SK-N-SH (cell line): ENCODE measurements at regions not wholly inside any gene's neighbourhood (a gene's known extent, or its start where the extent isn't known, plus 50 kb on each side); places are given as distances from the start of the nearest gene placed in this dataset.

ENCODE experiments used
- EP300 ChIP-seq, 2 experiments: IDR thresholded peaks; 2 replicates each; pipeline versions ENCODE4 v1.4.0 to v1.6.1; 2012; ENCODE audit warnings: borderline replicate concordance in 1 of 2, low read depth in 1 of 2, low read length in 1 of 2
- GABPA ChIP-seq: IDR thresholded peaks from 2 replicates; pipeline ENCODE4 v1.4.0; 2012; ENCODE audit warnings: low read depth, mild to moderate bottlenecking
- POLR2AphosphoS5 ChIP-seq: IDR thresholded peaks from 2 replicates; pipeline ENCODE4 v1.6.1; 2012; ENCODE audit warnings: low read depth, low read length
- RCOR1 ChIP-seq: fragments of 150-350 bp; IDR thresholded peaks from 2 replicates; pipeline ENCODE4 v1.6.1; 2017; ENCODE audit warnings: antibody characterized with exemption, low read length
- RFX5 ChIP-seq: IDR thresholded peaks from 2 replicates; pipeline ENCODE4 v1.6.1; 2012; ENCODE audit warnings: mild to moderate bottlenecking, improper control_type of control experiment, low read length
- RXRA ChIP-seq: IDR thresholded peaks from 2 replicates; pipeline ENCODE4 v1.4.0; 2012; ENCODE audit warnings: low read depth, mild to moderate bottlenecking, borderline replicate concordance
- TAF1 ChIP-seq: IDR thresholded peaks from 2 replicates; pipeline ENCODE4 v1.6.1; 2012; ENCODE audit warnings: low read depth, mild to moderate bottlenecking, low read length, moderate library complexity, borderline replicate concordance
- TF ChIP-seq, protein P1 (sequence below): fragments of 200-600 bp; sonication (generic); IDR thresholded peaks from 2 replicates; pipeline ENCODE4 v1.6.1; 2017; ENCODE audit warnings: antibody characterized with exemption, mild to moderate bottlenecking, moderate library complexity
- TF ChIP-seq, protein P2 (sequence below): fragments of 150-350 bp; IDR thresholded peaks from 2 replicates; pipeline ENCODE4 v1.6.1; 2017; ENCODE audit warnings: antibody characterized with exemption, low read length, low read depth, borderline replicate concordance
- TF ChIP-seq, protein P3 (sequence below): IDR thresholded peaks from 2 replicates; pipeline ENCODE4 v1.4.0; 2012; ENCODE audit warnings: low read depth, borderline replicate concordance
- TF ChIP-seq, protein P4 (sequence below): IDR thresholded peaks from 2 replicates; pipeline ENCODE4 v1.4.0; 2012; ENCODE audit warnings: low read depth

DNA sequence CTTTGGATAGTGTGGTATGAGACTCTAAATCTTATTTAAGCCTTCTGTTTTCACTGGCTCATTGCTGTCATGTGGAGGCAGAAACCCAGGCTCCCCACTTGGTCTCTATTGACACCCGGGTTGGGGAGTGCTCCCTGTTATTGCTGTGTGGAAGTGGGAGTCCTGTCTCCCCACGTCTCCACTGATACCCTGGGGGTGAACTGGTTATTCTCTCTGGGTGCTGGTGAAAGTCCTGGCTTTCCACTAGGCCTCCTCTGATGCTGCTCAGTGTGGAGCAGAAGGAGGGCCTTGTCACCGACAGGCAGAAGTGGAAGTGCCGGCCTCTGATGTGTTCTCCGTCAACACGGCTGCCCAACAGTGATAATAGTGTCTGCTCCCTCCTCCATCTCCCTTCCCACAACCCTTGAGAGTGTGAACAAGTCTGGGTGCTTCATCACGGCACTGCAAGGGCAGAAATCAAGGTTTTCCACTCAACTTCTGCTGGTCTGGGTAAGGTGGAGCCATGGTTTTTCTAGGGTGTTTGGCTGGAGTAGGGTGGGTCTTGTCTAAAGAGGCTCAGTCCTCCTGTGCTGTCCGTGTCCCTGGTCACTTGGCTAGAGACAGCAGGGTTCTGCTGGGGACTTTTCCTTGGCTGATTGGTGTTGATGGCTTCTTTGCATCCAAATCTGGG is 240.7 kb upstream of the B3GAT1 start:
- TF ChIP-seq GABPA (no peak), RCOR1 (no peak), POLR2AphosphoS5 (no peak), RXRA (no peak), EP300 (IDR thresholded peaks at IDR 0.05; ENCODE audit: borderline replicate concordance in 1 of 2, low read depth in 1 of 2, low read length in 1 of 2) (no peak), RFX5 (no peak), TAF1 (no peak)
- TF ChIP-seq, protein P1, sequence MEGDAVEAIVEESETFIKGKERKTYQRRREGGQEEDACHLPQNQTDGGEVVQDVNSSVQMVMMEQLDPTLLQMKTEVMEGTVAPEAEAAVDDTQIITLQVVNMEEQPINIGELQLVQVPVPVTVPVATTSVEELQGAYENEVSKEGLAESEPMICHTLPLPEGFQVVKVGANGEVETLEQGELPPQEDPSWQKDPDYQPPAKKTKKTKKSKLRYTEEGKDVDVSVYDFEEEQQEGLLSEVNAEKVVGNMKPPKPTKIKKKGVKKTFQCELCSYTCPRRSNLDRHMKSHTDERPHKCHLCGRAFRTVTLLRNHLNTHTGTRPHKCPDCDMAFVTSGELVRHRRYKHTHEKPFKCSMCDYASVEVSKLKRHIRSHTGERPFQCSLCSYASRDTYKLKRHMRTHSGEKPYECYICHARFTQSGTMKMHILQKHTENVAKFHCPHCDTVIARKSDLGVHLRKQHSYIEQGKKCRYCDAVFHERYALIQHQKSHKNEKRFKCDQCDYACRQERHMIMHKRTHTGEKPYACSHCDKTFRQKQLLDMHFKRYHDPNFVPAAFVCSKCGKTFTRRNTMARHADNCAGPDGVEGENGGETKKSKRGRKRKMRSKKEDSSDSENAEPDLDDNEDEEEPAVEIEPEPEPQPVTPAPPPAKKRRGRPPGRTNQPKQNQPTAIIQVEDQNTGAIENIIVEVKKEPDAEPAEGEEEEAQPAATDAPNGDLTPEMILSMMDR: no peak
- TF ChIP-seq, protein P2, sequence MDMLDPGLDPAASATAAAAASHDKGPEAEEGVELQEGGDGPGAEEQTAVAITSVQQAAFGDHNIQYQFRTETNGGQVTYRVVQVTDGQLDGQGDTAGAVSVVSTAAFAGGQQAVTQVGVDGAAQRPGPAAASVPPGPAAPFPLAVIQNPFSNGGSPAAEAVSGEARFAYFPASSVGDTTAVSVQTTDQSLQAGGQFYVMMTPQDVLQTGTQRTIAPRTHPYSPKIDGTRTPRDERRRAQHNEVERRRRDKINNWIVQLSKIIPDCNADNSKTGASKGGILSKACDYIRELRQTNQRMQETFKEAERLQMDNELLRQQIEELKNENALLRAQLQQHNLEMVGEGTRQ: no peak
- TF ChIP-seq, protein P3, sequence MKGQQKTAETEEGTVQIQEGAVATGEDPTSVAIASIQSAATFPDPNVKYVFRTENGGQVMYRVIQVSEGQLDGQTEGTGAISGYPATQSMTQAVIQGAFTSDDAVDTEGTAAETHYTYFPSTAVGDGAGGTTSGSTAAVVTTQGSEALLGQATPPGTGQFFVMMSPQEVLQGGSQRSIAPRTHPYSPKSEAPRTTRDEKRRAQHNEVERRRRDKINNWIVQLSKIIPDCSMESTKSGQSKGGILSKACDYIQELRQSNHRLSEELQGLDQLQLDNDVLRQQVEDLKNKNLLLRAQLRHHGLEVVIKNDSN: no peak
- TF ChIP-seq, protein P4, sequence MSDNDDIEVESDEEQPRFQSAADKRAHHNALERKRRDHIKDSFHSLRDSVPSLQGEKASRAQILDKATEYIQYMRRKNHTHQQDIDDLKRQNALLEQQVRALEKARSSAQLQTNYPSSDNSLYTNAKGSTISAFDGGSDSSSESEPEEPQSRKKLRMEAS: no peak
